K562 (cell line): ENCODE measurements at regions not wholly inside any gene's neighbourhood (a gene's known extent, or its start where the extent isn't known, plus 50 kb on each side); places are given as distances from the start of the nearest gene placed in this dataset.

ENCODE experiments used
- ATAC-seq: fragments of 200-7000 bp; cut with Tn5 transposase; 3 replicates; pipeline ENCODE4 v1.9.1; 2020; ENCODE audit warnings: moderate library complexity
- BruUV-seq: library from RNA; stranded (reverse); fragments of 400-500 nt; replicated peaks from 2 replicates; lab custom pipeline; 2021; lab: Mats Ljungman, UMichigan
- CTCF ChIA-PET: fragments of 300-600 bp; formaldehyde crosslinking; extraction: SDS; loops from one replicate; lab custom pipeline; 2021; ENCODE audit warnings: low intra/inter-chr PET ratio; lab: Yijun Ruan, JAX
- POLR2A ChIA-PET: fragments of 300-600, 350-650 bp; sonication (Branson Sonifier 250); formaldehyde crosslinking; extraction: SDS; loops from one replicate; lab custom pipeline; 2021; ENCODE audit warnings: antibody characterized with exemption, inconsistent platforms; lab: Yijun Ruan, JAX
- DNase-seq, 4 experiments: peaks; one replicate each; pipeline versions ENCODE4 v3.0.0 to v3.0.0-alpha.2; 2011 to 2018; ENCODE audit warnings: low spot score in 3 of 4, mixed read lengths in 3 of 4; ENCODE audit errors: extremely low read depth in 1 of 4
- FAIRE-seq: peaks from 2 replicates; lab custom pipeline; 2011; peaks lifted over from hg19 to GRCh38; lab: Jason Lieb, UNC
- H2AFZ ChIP-seq: 2 replicates; pipeline ENCODE4 v1.6.0; 2011; ENCODE audit warnings: low read depth, low read length, control low read depth, inconsistent platforms
- H3K27ac ChIP-seq: fragments of 200-600 bp; 3 replicates; pipeline ENCODE4 v1.8.0; 2011; ENCODE audit warnings: low read depth, mild to moderate bottlenecking, control low read depth, inconsistent platforms, low read length, moderate library complexity, mixed read lengths; ENCODE audit errors: extremely low read depth
- H3K27me3 ChIP-seq, 2 experiments: fragments of 300-600 bp in 1 of 2; 2 replicates in 1 of 2; 3 replicates in 1 of 2; pipeline versions ENCODE4 v1.6.0 to v1.8.0; 2011; ENCODE audit warnings: inconsistent platforms in 2 of 2, low read length in 2 of 2, mild to moderate bottlenecking in 1 of 2, mixed read lengths in 1 of 2, moderate library complexity in 1 of 2; ENCODE audit not compliant: control insufficient read depth in 2 of 2, insufficient read depth in 2 of 2
- H3K36me3 ChIP-seq: fragments of 300-600 bp; 3 replicates; pipeline ENCODE4 v1.8.0; 2011; ENCODE audit warnings: mild to moderate bottlenecking, low read length, inconsistent platforms; ENCODE audit not compliant: control insufficient read depth, insufficient read depth
- H3K4me1 ChIP-seq, 2 experiments: fragments of 200-600 bp in 1 of 2; replicated peaks in 1 of 2; 2 replicates in 1 of 2; 3 replicates in 1 of 2; pipeline versions ENCODE4 v1.5.1 to v1.8.0; 2011; ENCODE audit warnings: inconsistent platforms in 2 of 2, low read length in 2 of 2, mild to moderate bottlenecking in 1 of 2, mixed read lengths in 1 of 2, moderate library complexity in 1 of 2; ENCODE audit not compliant: control insufficient read depth in 2 of 2, insufficient read depth in 2 of 2
- H3K4me2 ChIP-seq: 2 replicates; pipeline ENCODE4 v1.6.1; 2011; ENCODE audit warnings: low read length, control low read depth, inconsistent platforms, mixed read lengths; ENCODE audit not compliant: insufficient read depth
- H3K4me3 ChIP-seq: fragments of 200-600 bp; sonication (generic), shearing (Covaris generic); 2 replicates; pipeline ENCODE4 v1.5.1; 2016; ENCODE audit warnings: control low read depth, inconsistent platforms
- H3K79me2 ChIP-seq: fragments of 200-600 bp; 3 replicates; pipeline ENCODE4 v1.8.0; 2011; ENCODE audit warnings: low read length, inconsistent platforms; ENCODE audit not compliant: control insufficient read depth, insufficient read depth
- H3K9ac ChIP-seq, 2 experiments: 2 replicates each; pipeline versions ENCODE4 v1.6.0 to v1.6.1; 2011; ENCODE audit warnings: low read depth in 2 of 2, low read length in 2 of 2, control low read depth in 1 of 2, inconsistent platforms in 1 of 2, mild to moderate bottlenecking in 1 of 2, mixed read lengths in 1 of 2; ENCODE audit not compliant: insufficient read depth in 1 of 2
- H3K9me1 ChIP-seq: one replicate; pipeline ENCODE4 v1.6.0; 2011; ENCODE audit warnings: inconsistent platforms, mild to moderate bottlenecking, low read length, moderate library complexity; ENCODE audit not compliant: control insufficient read depth, insufficient read depth
- H3K9me3 ChIP-seq: replicated peaks from 2 replicates; pipeline ENCODE4 v1.5.1; 2011; ENCODE audit warnings: low read depth, low read length, inconsistent platforms; ENCODE audit not compliant: control insufficient read depth, insufficient read depth
- H4K20me1 ChIP-seq: replicated peaks from 2 replicates; pipeline ENCODE4 v1.6.1; 2011; ENCODE audit warnings: low read length, inconsistent platforms, mixed read lengths; ENCODE audit not compliant: control insufficient read depth, insufficient read depth
- IFI16 ChIP-seq: fragments of 250-450 bp; sonication (Bioruptor Pico); IDR thresholded peaks from 2 replicates; pipeline ENCODE4 v2.1.2; 2022; ENCODE audit warnings: mild to moderate bottlenecking, inconsistent platforms
- SIRT6 ChIP-seq: IDR thresholded peaks from one replicate; pipeline ENCODE4 v1.6.1; 2012; ENCODE audit warnings: low read depth, mild to moderate bottlenecking, control low read depth, inconsistent platforms, low read length, moderate library complexity
- TBP ChIP-seq: optimal IDR thresholded peaks from 2 replicates; pipeline ENCODE3; 2011; ENCODE audit warnings: low read depth, low read length, improper control_type of control experiment
- TFAP4 ChIP-seq: sonication (generic); formaldehyde crosslinking; IDR thresholded peaks from 2 replicates; pipeline ENCODE4 v1.8.0; 2022; ENCODE audit warnings: missing genetic modification reagents, mild to moderate bottlenecking, moderate library complexity, borderline replicate concordance
- VEZF1 ChIP-seq: fragments of 200-800 bp; sonication (Bioruptor generic); IDR thresholded peaks from 2 replicates; pipeline ENCODE4 v1.6.1; 2017; ENCODE audit warnings: missing genetic modification characterization, missing compliant biosample characterization
- WHSC1 ChIP-seq: IDR thresholded peaks from one replicate; pipeline ENCODE4 v1.6.1; 2012; ENCODE audit warnings: low read length, control low read depth, inconsistent platforms
- WGBS: fragments of 100-300 bp; shearing (Covaris generic); methylation state at CpG from one replicate; pipeline ENCODE4 v1.1.6; 2016; ENCODE audit warnings: low coverage, mixed read lengths; ENCODE audit not compliant: insufficient coverage; ENCODE audit errors: missing lambda C conversion rate; 5-methylcytosine and 5-hydroxymethylcytosine counted together
- in situ Hi-C: fragments of 300-500 bp; cut with MboI; formaldehyde crosslinking; loops from 4 replicates; pipeline ENCODE4 v1.15.0; 2018; ENCODE audit warnings: inconsistent platforms, mixed read lengths
- intact Hi-C: fragments of 100-400 bp; cut with micrococcal nuclease; formaldehyde crosslinking; loops from 2 replicates; pipeline ENCODE4 v1.14.2; 2022
- TF ChIP-seq, protein P1 (sequence below): fragments of 450-650 bp; IDR thresholded peaks from 2 replicates; pipeline ENCODE4 v1.7.1; 2018; ENCODE audit warnings: mild to moderate bottlenecking, low read depth; ENCODE audit not compliant: partially characterized antibody
- TF ChIP-seq, protein P2 (sequence below), 2 experiments: fragments of 250-450 bp in 1 of 2; fragments of 450-650 bp in 1 of 2; sonication (Bioruptor Pico) in 1 of 2; IDR thresholded peaks; 2 replicates each; pipeline versions ENCODE4 v1.6.1 to v1.8.0; 2016 to 2021; ENCODE audit warnings: mild to moderate bottlenecking in 2 of 2, moderate library complexity in 2 of 2, missing compliant biosample characterization in 1 of 2, missing genetic modification characterization in 1 of 2
- TF ChIP-seq, protein P3 (sequence below): fragments of 250-450 bp; sonication (Bioruptor Pico); IDR thresholded peaks from 2 replicates; pipeline ENCODE4 v1.4.0; 2020

- FAIRE-seq, result no peak
- 0% methylated on average over 3 of the region's 3 CpGs for WGBS
- no peak for ATAC-seq
- no peaks in the 10 kb centered on the region for H3K4me1 ChIP-seq
- H3K27ac ChIP-seq, result no peak overlapping the region
- no peak overlapping the region for H2AFZ ChIP-seq
- H3K27me3 ChIP-seq, result no peaks in the 10 kb centered on the region
- H3K9me1 ChIP-seq, result no peaks in the 10 kb centered on the region
- H3K9ac ChIP-seq, result no peak overlapping the region
- H3K9me3 ChIP-seq, result no peaks in the 10 kb centered on the region
- H3K4me3 ChIP-seq, result no peak overlapping the region
- no peaks in the 10 kb centered on the region for H3K36me3 ChIP-seq
- CTCF ChIA-PET, result no interaction called here
- DNase-seq, result no peak
- no peaks in the 10 kb centered on the region for H3K79me2 ChIP-seq
- no peaks in the 10 kb centered on the region for H4K20me1 ChIP-seq
- intact Hi-C loops, result no loop called here
- no peak overlapping the region for H3K4me2 ChIP-seq
- TF ChIP-seq WHSC1 (no peak), TBP (no peak), SIRT6 (no peak), TFAP4 (CRISPR knock-in tag) (no peak), IFI16 (CRISPR knock-in tag) (no peak), VEZF1 (CRISPR knock-in tag) (no peak)
- TF ChIP-seq, protein P1, sequence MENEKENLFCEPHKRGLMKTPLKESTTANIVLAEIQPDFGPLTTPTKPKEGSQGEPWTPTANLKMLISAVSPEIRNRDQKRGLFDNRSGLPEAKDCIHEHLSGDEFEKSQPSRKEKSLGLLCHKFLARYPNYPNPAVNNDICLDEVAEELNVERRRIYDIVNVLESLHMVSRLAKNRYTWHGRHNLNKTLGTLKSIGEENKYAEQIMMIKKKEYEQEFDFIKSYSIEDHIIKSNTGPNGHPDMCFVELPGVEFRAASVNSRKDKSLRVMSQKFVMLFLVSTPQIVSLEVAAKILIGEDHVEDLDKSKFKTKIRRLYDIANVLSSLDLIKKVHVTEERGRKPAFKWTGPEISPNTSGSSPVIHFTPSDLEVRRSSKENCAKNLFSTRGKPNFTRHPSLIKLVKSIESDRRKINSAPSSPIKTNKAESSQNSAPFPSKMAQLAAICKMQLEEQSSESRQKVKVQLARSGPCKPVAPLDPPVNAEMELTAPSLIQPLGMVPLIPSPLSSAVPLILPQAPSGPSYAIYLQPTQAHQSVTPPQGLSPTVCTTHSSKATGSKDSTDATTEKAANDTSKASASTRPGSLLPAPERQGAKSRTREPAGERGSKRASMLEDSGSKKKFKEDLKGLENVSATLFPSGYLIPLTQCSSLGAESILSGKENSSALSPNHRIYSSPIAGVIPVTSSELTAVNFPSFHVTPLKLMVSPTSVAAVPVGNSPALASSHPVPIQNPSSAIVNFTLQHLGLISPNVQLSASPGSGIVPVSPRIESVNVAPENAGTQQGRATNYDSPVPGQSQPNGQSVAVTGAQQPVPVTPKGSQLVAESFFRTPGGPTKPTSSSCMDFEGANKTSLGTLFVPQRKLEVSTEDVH, result no peak
- TF ChIP-seq, protein P2, sequence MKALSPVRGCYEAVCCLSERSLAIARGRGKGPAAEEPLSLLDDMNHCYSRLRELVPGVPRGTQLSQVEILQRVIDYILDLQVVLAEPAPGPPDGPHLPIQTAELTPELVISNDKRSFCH (CRISPR knock-in tag; IDR thresholded peaks at IDR 0.05), result no peak
- TF ChIP-seq, protein P2 (tag; IDR thresholded peaks at IDR 0.05), result no peak
- TF ChIP-seq, protein P3, sequence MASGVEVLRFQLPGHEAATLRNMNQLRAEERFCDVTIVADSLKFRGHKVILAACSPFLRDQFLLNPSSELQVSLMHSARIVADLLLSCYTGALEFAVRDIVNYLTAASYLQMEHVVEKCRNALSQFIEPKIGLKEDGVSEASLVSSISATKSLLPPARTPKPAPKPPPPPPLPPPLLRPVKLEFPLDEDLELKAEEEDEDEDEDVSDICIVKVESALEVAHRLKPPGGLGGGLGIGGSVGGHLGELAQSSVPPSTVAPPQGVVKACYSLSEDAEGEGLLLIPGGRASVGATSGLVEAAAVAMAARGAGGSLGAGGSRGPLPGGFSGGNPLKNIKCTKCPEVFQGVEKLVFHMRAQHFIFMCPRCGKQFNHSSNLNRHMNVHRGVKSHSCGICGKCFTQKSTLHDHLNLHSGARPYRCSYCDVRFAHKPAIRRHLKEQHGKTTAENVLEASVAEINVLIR, result no peak
- in situ Hi-C loops, result no loop called here
- no TSS peak for BruUV-seq
- POLR2A ChIA-PET, result no interaction called here
Measured at GRCh38 chr2:192535956-192536921, 341.5 kb upstream of the TMEFF2 start.
